ENCODE measurements at regions not wholly inside any gene's neighbourhood (a gene's known extent, or its start where the extent isn't known, plus 50 kb on each side); places are given as distances from the start of the nearest gene placed in this dataset.
"Not testable (repeated sequence)": the region's sequence is repeated elsewhere in the genome, so short reads cannot be mapped to it uniquely, and the experiment has no call there.

DNA sequence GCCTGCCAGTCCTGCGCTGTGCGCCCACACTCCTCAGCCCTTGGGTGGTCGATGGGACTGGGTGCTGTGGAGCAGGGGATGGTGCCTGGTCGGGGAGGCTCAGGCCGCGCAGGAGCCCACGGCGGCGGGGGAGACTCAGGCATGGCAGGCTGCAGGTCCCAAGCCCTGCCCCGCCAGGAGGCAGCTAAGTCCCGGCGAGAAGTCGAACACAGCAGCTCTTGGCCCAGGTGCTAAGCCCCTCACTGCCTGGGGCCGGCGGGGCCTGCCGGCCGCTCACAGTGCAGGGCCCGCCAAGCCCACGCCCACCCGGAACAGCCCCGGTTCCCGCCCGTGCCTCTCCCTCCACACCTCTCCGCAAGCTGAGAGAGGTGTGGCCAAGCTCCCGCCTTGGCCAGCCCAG lies 66.6 kb upstream of the FARP1 start:
- TF ChIP-seq, protein P1, sequence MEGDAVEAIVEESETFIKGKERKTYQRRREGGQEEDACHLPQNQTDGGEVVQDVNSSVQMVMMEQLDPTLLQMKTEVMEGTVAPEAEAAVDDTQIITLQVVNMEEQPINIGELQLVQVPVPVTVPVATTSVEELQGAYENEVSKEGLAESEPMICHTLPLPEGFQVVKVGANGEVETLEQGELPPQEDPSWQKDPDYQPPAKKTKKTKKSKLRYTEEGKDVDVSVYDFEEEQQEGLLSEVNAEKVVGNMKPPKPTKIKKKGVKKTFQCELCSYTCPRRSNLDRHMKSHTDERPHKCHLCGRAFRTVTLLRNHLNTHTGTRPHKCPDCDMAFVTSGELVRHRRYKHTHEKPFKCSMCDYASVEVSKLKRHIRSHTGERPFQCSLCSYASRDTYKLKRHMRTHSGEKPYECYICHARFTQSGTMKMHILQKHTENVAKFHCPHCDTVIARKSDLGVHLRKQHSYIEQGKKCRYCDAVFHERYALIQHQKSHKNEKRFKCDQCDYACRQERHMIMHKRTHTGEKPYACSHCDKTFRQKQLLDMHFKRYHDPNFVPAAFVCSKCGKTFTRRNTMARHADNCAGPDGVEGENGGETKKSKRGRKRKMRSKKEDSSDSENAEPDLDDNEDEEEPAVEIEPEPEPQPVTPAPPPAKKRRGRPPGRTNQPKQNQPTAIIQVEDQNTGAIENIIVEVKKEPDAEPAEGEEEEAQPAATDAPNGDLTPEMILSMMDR (IDR thresholded peaks at IDR 0.05), result not testable (repeated sequence)
- TF ChIP-seq POLR2A (IDR thresholded peaks at IDR 0.05), result not testable (repeated sequence)

All from heart left ventricle (tissue), 13 donors.